ENCODE measurements at regions not wholly inside any gene's neighbourhood (a gene's known extent, or its start where the extent isn't known, plus 50 kb on each side); places are given as distances from the start of the nearest gene placed in this dataset.

DNA sequence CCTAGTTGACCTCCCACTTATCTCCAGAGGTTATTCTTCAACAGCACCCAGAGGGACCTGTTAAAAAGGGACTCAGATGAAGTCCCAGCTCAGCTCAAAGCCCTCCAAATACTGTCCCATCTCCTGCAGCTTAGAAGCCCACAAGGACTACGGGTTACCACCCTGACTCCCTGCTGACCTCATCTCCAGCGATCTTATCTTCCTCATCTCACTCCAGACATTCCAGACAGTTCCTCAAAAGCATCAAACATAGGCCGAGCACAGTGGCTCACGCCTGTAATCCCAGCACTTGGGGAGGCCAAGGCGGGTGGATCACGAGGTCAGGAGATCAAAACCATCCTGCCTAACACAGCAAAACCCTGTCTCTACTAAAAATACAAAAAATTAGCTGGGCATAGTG lies 263.8 kb upstream of the TLE4 start:
- Histone ChIP-seq H3K36me3 (no peaks in the 10 kb centered on the region), H3K4me1 (no peaks in the 10 kb centered on the region), H3K27me3 (no peaks in the 10 kb centered on the region), H3K27ac (no peak overlapping the region), H3K4me3 (no peak overlapping the region), H3K9me3 (no peaks in the 10 kb centered on the region)
- intact Hi-C loops (cut with DNase I): no loop called here
- TF ChIP-seq, protein P1, sequence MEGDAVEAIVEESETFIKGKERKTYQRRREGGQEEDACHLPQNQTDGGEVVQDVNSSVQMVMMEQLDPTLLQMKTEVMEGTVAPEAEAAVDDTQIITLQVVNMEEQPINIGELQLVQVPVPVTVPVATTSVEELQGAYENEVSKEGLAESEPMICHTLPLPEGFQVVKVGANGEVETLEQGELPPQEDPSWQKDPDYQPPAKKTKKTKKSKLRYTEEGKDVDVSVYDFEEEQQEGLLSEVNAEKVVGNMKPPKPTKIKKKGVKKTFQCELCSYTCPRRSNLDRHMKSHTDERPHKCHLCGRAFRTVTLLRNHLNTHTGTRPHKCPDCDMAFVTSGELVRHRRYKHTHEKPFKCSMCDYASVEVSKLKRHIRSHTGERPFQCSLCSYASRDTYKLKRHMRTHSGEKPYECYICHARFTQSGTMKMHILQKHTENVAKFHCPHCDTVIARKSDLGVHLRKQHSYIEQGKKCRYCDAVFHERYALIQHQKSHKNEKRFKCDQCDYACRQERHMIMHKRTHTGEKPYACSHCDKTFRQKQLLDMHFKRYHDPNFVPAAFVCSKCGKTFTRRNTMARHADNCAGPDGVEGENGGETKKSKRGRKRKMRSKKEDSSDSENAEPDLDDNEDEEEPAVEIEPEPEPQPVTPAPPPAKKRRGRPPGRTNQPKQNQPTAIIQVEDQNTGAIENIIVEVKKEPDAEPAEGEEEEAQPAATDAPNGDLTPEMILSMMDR (IDR thresholded peaks at IDR 0.05): no peak
- no peak for TF ChIP-seq POLR2AphosphoS5 (IDR thresholded peaks at IDR 0.05)
- no peak for TF ChIP-seq EP300 (IDR thresholded peaks at IDR 0.05)
- no peak for TF ChIP-seq POLR2A (IDR thresholded peaks at IDR 0.05)
- DNase-seq: no peak
- 80 to 84% methylated on average over 6 of the region's 6 CpGs for WGBS, 2 donors

DNA sequence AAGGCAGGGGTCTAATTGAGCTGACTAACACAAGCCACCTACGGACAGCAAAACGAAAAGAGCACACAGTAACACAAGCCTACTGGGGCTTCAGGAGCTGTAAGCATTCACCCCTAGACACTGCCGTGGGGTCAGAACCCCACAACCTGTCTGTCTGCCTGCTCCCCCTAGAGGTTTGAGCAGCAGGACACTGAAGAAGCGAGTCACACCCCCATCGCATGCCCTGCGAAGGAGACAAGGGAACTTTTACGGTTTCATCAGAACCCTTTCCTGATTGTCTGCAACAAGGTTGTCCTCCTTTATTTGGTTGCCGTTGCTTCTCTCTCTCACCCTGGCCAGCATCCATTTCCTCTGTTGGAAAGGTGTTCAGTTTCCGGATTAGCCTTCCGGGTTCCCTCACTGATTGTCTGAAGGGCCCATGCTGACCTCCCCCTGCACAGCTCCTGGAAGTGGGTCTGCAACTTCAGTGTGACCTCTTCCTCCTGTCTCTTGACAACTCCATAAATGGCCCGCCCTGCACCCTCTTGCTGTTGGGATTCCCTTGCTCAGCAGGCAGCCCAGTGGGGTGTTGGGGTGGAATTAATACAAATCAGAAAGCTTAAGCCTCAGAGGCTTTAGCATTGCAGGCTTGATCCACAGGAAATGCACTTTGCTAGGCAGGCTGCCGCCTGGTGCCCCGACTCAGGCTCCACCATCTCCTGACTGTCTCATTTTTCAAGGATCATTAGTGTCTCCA lies 258.9 kb upstream of the TLE4 start:
- H3K4me3 ChIP-seq: no peak overlapping the region
- WGBS, 2 donors: 85 to 88% methylated on average over 13 of the region's 13 CpGs
- no peak for DNase-seq

GRCh38 chr9:79325501-79325900 lies 246.3 kb upstream of the TLE4 start:
- no peaks in the 10 kb centered on the region for H3K27me3 ChIP-seq
- no peak for DNase-seq
- TF ChIP-seq EP300 (IDR thresholded peaks at IDR 0.05): no peak
- TF ChIP-seq, protein P1 (IDR thresholded peaks at IDR 0.05): no peak
- no peak for TF ChIP-seq POLR2A (IDR thresholded peaks at IDR 0.05)
- TF ChIP-seq POLR2AphosphoS5 (IDR thresholded peaks at IDR 0.05): no peak
- no peaks in the 10 kb centered on the region for H3K4me1 ChIP-seq
- intact Hi-C loops (cut with DNase I): no loop called here
- H3K27ac ChIP-seq: no peak overlapping the region
- WGBS, 2 donors: 83 to 88% methylated on average over 3 of the region's 3 CpGs
- H3K36me3 ChIP-seq: no peaks in the 10 kb centered on the region
- no peak overlapping the region for H3K4me3 ChIP-seq
- H3K9me3 ChIP-seq: no peaks in the 10 kb centered on the region

More for the DNA sequence above, 258.9 kb upstream of the TLE4 start:
- no peak overlapping the region for H3K27ac ChIP-seq
- H3K9me3 ChIP-seq: no peaks in the 10 kb centered on the region
- H3K27me3 ChIP-seq: no peaks in the 10 kb centered on the region
- intact Hi-C loops (cut with DNase I): no loop called here
- no peaks in the 10 kb centered on the region for H3K36me3 ChIP-seq
- no peaks in the 10 kb centered on the region for H3K4me1 ChIP-seq
- TF ChIP-seq EP300 (IDR thresholded peaks at IDR 0.05): no peak
- TF ChIP-seq, protein P1 (IDR thresholded peaks at IDR 0.05): no peak

GRCh38 chr9:79329861-79330260 lies 241.9 kb upstream of the TLE4 start:
- Histone ChIP-seq H3K36me3 (no peaks in the 10 kb centered on the region), H3K9me3 (no peaks in the 10 kb centered on the region), H3K27me3 (no peaks in the 10 kb centered on the region), H3K27ac (no peak overlapping the region), H3K4me1 (no peaks in the 10 kb centered on the region), H3K4me3 (no peak overlapping the region)
- WGBS, 2 donors: 90 to 91% methylated on average over 1 of the region's 1 CpG
- no peak for DNase-seq
- TF ChIP-seq POLR2AphosphoS5 (IDR thresholded peaks at IDR 0.05) (no peak), EP300 (IDR thresholded peaks at IDR 0.05) (no peak), POLR2A (IDR thresholded peaks at IDR 0.05) (no peak)
- TF ChIP-seq, protein P1 (IDR thresholded peaks at IDR 0.05): no peak
- intact Hi-C loops (cut with DNase I): no loop called here

GRCh38 chr9:79334001-79334400 lies 237.8 kb upstream of the TLE4 start:
- H3K27me3 ChIP-seq: no peaks in the 10 kb centered on the region
- H3K36me3 ChIP-seq: no peaks in the 10 kb centered on the region
- no peak overlapping the region for H3K27ac ChIP-seq
- WGBS, 2 donors: 94 to 97% methylated on average over 6 of the region's 6 CpGs
- H3K4me3 ChIP-seq: no peak overlapping the region
- TF ChIP-seq, protein P1 (IDR thresholded peaks at IDR 0.05): no peak
- TF ChIP-seq POLR2AphosphoS5 (IDR thresholded peaks at IDR 0.05) (no peak), EP300 (IDR thresholded peaks at IDR 0.05) (no peak), POLR2A (IDR thresholded peaks at IDR 0.05) (no peak)
- DNase-seq: no peak
- intact Hi-C loops (cut with DNase I): no loop called here
- H3K9me3 ChIP-seq: peaks cover 0 to 11% (median 1%) of the 10 kb centered on the region in 4 donors
- no peaks in the 10 kb centered on the region for H3K4me1 ChIP-seq
